ENCODE measurements at regions not wholly inside any gene's neighbourhood (a gene's known extent, or its start where the extent isn't known, plus 50 kb on each side); places are given as distances from the start of the nearest gene placed in this dataset.

DNA sequence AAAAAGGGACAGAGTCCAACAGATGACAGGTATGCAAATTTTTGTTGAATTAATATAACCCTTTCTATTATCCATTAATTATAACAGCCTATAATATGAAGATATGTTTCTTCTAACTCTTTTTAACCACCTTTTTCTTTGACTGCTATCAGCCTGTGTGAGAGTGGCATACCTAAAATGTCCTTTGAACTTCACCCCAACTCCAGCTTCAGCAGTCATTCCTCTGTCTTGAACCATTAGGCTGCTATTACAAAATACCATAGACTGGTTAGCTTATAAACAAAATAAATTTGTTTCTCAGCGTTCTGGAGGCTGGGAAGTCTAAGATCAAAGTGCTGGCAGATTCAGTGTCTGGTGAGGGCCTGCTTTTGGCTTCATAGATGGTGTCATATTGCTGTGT, 564.6 kb upstream of the FAT3 start:
- TF ChIP-seq, protein P1, sequence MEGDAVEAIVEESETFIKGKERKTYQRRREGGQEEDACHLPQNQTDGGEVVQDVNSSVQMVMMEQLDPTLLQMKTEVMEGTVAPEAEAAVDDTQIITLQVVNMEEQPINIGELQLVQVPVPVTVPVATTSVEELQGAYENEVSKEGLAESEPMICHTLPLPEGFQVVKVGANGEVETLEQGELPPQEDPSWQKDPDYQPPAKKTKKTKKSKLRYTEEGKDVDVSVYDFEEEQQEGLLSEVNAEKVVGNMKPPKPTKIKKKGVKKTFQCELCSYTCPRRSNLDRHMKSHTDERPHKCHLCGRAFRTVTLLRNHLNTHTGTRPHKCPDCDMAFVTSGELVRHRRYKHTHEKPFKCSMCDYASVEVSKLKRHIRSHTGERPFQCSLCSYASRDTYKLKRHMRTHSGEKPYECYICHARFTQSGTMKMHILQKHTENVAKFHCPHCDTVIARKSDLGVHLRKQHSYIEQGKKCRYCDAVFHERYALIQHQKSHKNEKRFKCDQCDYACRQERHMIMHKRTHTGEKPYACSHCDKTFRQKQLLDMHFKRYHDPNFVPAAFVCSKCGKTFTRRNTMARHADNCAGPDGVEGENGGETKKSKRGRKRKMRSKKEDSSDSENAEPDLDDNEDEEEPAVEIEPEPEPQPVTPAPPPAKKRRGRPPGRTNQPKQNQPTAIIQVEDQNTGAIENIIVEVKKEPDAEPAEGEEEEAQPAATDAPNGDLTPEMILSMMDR (IDR thresholded peaks at IDR 0.05 in 4 of 5, conservative IDR thresholded peaks at IDR 0.05 in 1 of 5): no peak
- TF ChIP-seq POLR2A (IDR thresholded peaks at IDR 0.05): no peak
